SJSA1 (cell line): ENCODE measurements at regions not wholly inside any gene's neighbourhood (a gene's known extent, or its start where the extent isn't known, plus 50 kb on each side); places are given as distances from the start of the nearest gene placed in this dataset.

Experiments used
- DNase-seq, 2 experiments: peaks; one replicate each; pipeline ENCODE4 v3.0.0-alpha.2; 2015 to 2020; ENCODE audit warnings: low spot score in 2 of 2, low read depth in 1 of 2
- H3K27ac ChIP-seq: fragments of 250-450 bp; sonication (Bioruptor Pico); 2 replicates; pipeline ENCODE4 v1.5.1; 2020; ENCODE audit warnings: mild to moderate bottlenecking, moderate library complexity
- H3K27me3 ChIP-seq: fragments of 250-450 bp; sonication (Bioruptor Pico); replicated peaks from 2 replicates; pipeline ENCODE4 v1.5.1; 2020; ENCODE audit warnings: mild to moderate bottlenecking, moderate library complexity
- H3K36me3 ChIP-seq: fragments of 250-450 bp; sonication (Bioruptor Pico); 2 replicates; pipeline ENCODE4 v1.5.1; 2020; ENCODE audit warnings: mild to moderate bottlenecking
- H3K4me1 ChIP-seq: fragments of 250-450 bp; sonication (Bioruptor Pico); replicated peaks from 2 replicates; pipeline ENCODE4 v1.6.1; 2021; ENCODE audit warnings: mild to moderate bottlenecking
- H3K4me3 ChIP-seq: fragments of 250-450 bp; sonication (Bioruptor Pico); 2 replicates; pipeline ENCODE4 v1.5.1; 2020; ENCODE audit warnings: mild to moderate bottlenecking
- H3K9me3 ChIP-seq: fragments of 250-450 bp; sonication (Bioruptor Pico); replicated peaks from 2 replicates; pipeline ENCODE4 v1.5.1; 2020; ENCODE audit warnings: mild to moderate bottlenecking

DNA sequence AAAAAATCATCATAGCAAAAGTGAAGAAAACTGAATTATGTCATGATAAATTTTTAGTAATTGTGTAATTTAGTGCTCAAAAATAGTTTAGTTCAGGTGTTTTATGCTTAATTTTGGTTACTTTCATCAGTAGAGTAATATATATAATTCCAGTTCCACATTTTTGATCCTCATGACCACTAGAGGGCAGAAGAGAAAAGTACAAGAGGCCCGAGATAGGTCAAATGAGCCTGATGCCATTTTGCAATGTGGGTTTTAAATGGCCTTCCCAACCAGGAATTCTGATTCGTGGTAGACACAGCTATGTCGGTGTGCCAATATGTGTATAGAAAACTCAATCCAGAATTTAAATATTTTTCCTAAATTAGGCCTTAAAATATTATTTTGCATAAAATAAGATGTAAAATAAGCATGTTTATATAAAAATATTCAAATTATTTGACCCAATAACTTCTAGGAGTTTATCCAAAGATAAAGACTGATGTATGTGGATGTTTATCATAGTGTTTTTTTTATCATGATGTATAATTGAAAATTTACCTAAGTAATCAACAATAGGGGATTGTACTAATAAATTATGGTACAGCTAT, 159.7 kb upstream of the RPS6KA2 start:
- peak; percentile 23 to 42 for DNase-seq
- Histone ChIP-seq H3K4me3 (no peak overlapping the region), H3K4me1 (no peaks in the 10 kb centered on the region), H3K27me3 (no peaks in the 10 kb centered on the region), H3K9me3 (no peaks in the 10 kb centered on the region), H3K27ac (no peak overlapping the region), H3K36me3 (no peaks in the 10 kb centered on the region)

DNA sequence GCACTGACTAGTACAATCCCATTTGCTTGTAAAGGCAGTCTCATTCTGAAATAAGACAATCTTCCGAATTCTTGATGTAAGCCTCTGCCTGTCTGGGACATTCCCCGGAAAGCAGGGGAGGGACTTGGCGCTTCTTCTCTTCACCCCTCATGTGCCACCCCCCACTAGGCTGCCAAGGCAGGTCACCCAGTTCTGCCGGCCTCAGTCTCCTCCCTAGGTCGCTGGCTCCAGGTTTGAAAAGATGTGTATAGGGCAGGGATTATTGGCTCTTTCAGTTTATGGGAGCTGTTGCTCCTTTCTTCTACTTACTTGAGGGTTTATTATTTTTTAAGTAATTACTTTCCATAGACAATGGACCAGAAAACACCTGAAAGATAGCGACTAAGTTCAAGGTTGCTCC, 158.1 kb upstream of the RPS6KA2 start:
- Histone ChIP-seq H3K27ac (no peak overlapping the region), H3K4me3 (no peak overlapping the region), H3K4me1 (no peaks in the 10 kb centered on the region), H3K9me3 (no peaks in the 10 kb centered on the region), H3K36me3 (no peaks in the 10 kb centered on the region), H3K27me3 (no peaks in the 10 kb centered on the region)
- DNase-seq, result peak in 1 of 2 experiments; percentile 31

DNA sequence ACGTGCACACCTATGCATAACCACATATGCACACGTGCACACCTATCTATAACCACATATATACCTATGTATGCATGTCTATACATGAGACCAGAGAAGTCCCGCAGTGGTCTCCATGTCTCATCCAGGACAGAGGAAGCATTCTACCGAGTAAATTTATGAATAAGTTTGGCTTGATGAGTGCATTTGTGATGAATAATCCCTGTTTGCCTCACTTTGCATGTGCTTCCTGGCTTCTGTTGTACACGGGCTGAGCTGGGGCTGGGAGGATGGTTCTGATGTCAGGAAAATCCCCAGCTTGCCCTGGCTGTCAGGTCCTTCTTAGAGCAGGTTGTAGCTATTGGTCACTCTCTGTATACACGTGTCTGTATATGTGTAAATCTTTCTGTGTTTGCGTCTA, 157.6 kb upstream of the RPS6KA2 start:
- H3K27ac ChIP-seq, result no peak overlapping the region
- no peaks in the 10 kb centered on the region for H3K27me3 ChIP-seq
- H3K9me3 ChIP-seq, result no peaks in the 10 kb centered on the region
- peak in 1 of 2 experiments; percentile 8 for DNase-seq
- H3K36me3 ChIP-seq, result no peaks in the 10 kb centered on the region
- H3K4me3 ChIP-seq, result no peak overlapping the region
- H3K4me1 ChIP-seq, result no peaks in the 10 kb centered on the region

DNA sequence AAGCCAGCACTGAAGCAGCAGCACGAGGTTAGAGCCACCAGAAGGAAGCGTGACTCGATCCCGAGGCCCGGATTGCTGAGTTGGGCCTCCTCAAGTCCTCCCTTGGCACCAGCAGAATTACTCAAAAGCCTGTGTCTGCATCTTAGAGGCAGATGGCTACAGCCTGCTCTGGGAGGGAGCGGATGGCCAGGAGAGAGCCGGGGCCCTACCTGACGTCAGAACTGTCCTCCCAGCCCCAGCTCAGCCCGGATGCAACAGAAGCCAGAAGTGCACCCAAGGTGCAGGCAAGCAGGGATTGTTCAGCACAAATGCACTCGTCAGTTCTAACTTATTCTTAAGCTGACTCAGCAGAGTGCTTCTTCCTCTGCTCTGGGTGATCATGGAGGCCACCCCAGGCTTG, 155.5 kb upstream of the RPS6KA2 start:
- Histone ChIP-seq H3K4me3 (no peak overlapping the region), H3K36me3 (no peaks in the 10 kb centered on the region), H3K4me1 (no peaks in the 10 kb centered on the region), H3K27ac (no peak overlapping the region), H3K9me3 (no peaks in the 10 kb centered on the region), H3K27me3 (no peaks in the 10 kb centered on the region; the same call in 1 of the 2 replicates)
- peak in 1 of 2 experiments; percentile 22 for DNase-seq

- H3K36me3 ChIP-seq, result no peaks in the 10 kb centered on the region
- no peaks in the 10 kb centered on the region for H3K4me1 ChIP-seq
- no peaks in the 10 kb centered on the region; the same call in 1 of the 2 replicates for H3K27me3 ChIP-seq
- H3K4me3 ChIP-seq, result no peak overlapping the region
- peak in 1 of 2 experiments; percentile 32 for DNase-seq
- H3K9me3 ChIP-seq, result no peaks in the 10 kb centered on the region
- no peak overlapping the region for H3K27ac ChIP-seq
Measured at GRCh38 chr6:166781331-166781730, 154.3 kb upstream of the RPS6KA2 start.

GRCh38 chr6:166779963-166780683, 153.1 kb upstream of the RPS6KA2 start:
- no peaks in the 10 kb centered on the region; the same call in 1 of the 2 replicates for H3K27me3 ChIP-seq
- H3K27ac ChIP-seq, result no peak overlapping the region
- DNase-seq, result peak in 1 of 2 experiments; percentile 28
- no peaks in the 10 kb centered on the region for H3K9me3 ChIP-seq
- no peaks in the 10 kb centered on the region for H3K36me3 ChIP-seq
- H3K4me3 ChIP-seq, result no peak overlapping the region
- H3K4me1 ChIP-seq, result no peaks in the 10 kb centered on the region

GRCh38 chr6:166779381-166779780, 152.3 kb upstream of the RPS6KA2 start:
- peak in 1 of 2 experiments; percentile 28 for DNase-seq
- no peak overlapping the region for H3K27ac ChIP-seq
- H3K27me3 ChIP-seq, result no peaks in the 10 kb centered on the region; the same call in 1 of the 2 replicates
- H3K9me3 ChIP-seq, result no peaks in the 10 kb centered on the region
- H3K4me1 ChIP-seq, result no peaks in the 10 kb centered on the region
- no peak overlapping the region for H3K4me3 ChIP-seq
- H3K36me3 ChIP-seq, result no peaks in the 10 kb centered on the region

- H3K36me3 ChIP-seq, result no peaks in the 10 kb centered on the region
Measured at GRCh38 chr6:166778776-166779175, 151.7 kb upstream of the RPS6KA2 start.

DNA sequence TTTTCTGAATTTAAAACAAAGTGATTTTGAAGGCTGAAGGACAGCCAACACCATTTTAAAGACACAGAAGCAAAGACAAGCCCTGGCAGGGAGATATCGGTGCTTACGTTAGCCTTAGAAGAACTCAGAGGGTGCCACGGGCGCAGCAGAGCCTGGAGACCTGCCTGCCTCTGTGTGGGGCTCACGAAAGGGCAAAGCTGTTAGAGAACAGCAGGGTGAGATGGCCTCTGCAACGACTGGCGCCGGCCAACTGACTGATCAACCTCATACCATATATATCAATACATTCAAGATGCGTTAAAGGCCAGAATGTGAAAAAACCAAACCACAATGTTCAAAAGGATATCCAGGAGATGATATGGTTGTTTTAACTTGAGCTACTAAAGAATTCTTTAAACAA, 151.0 kb upstream of the RPS6KA2 start:
- Histone ChIP-seq H3K4me1 (no peaks in the 10 kb centered on the region), H3K27me3 (no peaks in the 10 kb centered on the region; the same call in 1 of the 2 replicates), H3K27ac (no peak overlapping the region), H3K9me3 (no peaks in the 10 kb centered on the region), H3K36me3 (no peaks in the 10 kb centered on the region), H3K4me3 (no peak overlapping the region)
- peak in 1 of 2 experiments; percentile 27 for DNase-seq

More at GRCh38 chr6:166778776-166779175, 151.7 kb upstream of the RPS6KA2 start:
- H3K27me3 ChIP-seq, result no peaks in the 10 kb centered on the region; the same call in 1 of the 2 replicates
- no peak overlapping the region for H3K27ac ChIP-seq
- no peaks in the 10 kb centered on the region for H3K9me3 ChIP-seq
- H3K4me1 ChIP-seq, result no peaks in the 10 kb centered on the region
- no peak overlapping the region for H3K4me3 ChIP-seq
- DNase-seq, result peak in 1 of 2 experiments; percentile 21

DNA sequence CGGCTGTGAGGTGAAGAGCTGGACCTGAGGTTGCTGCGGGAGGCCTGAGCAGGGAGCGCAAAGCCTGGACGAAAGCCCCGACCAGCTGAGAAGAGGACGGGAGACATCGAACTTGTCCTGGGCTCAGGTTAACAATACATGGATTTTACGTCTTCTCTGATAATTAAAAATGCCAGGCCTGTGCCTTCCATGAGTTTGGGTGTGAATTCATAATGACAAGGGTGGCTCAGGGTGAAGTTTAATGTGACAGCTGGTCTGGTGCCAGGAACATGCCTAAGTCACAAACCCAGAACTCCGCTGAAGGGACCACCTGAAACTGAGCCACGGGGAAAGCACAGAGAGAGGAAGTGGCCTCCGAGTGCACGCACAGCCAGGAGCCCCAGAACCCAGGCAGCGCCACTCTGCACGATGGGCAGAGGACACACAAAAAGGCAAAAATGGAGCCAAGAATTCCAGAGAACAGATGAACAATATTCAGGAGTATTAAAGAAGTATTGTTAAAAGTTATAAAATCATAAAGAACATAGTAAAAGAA, 150.1 kb upstream of the RPS6KA2 start:
- no peak overlapping the region for H3K27ac ChIP-seq
- no peaks in the 10 kb centered on the region for H3K9me3 ChIP-seq
- H3K4me3 ChIP-seq, result no peak overlapping the region

GRCh38 chr6:166776571-166776970, 149.5 kb upstream of the RPS6KA2 start:
- H3K27ac ChIP-seq, result no peak overlapping the region
- peak in 1 of 2 experiments; percentile 25 for DNase-seq

More for the DNA sequence above, 150.1 kb upstream of the RPS6KA2 start:
- peak in 1 of 2 experiments; percentile 23 for DNase-seq
- Histone ChIP-seq H3K36me3 (no peaks in the 10 kb centered on the region), H3K27me3 (no peaks in the 10 kb centered on the region; the same call in 1 of the 2 replicates), H3K4me1 (no peaks in the 10 kb centered on the region)

DNA sequence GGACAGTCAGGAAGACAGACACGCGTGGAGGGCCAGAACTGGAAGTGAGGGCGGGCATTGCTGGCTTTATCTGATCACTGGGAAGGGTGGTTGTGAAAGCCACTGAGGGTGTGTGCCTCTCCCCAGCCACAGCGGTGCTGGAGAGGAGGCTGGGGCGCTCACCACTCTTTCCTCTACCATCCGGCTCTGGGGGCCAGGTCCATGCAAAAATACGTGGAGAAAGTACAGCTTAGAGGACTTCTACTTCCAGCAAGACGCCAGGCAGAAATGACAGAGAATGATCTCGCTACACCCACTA, 148.8 kb upstream of the RPS6KA2 start:
- H3K27ac ChIP-seq, result no peak overlapping the region
- no peaks in the 10 kb centered on the region for H3K4me1 ChIP-seq
- H3K4me3 ChIP-seq, result no peak overlapping the region
- no peak for DNase-seq
- no peaks in the 10 kb centered on the region; the same call in 1 of the 2 replicates for H3K27me3 ChIP-seq
- H3K9me3 ChIP-seq, result no peaks in the 10 kb centered on the region
- no peaks in the 10 kb centered on the region for H3K36me3 ChIP-seq

More at GRCh38 chr6:166776571-166776970, 149.5 kb upstream of the RPS6KA2 start:
- H3K9me3 ChIP-seq, result no peaks in the 10 kb centered on the region
- no peak overlapping the region for H3K4me3 ChIP-seq
- H3K36me3 ChIP-seq, result no peaks in the 10 kb centered on the region
- H3K27me3 ChIP-seq, result no peaks in the 10 kb centered on the region; the same call in 1 of the 2 replicates
- no peaks in the 10 kb centered on the region for H3K4me1 ChIP-seq

- no peaks in the 10 kb centered on the region; the same call in 1 of the 2 replicates for H3K27me3 ChIP-seq
- DNase-seq, result peak; percentile 39 to 58
- H3K4me3 ChIP-seq, result no peak overlapping the region
- no peaks in the 10 kb centered on the region for H3K36me3 ChIP-seq
- no peaks in the 10 kb centered on the region for H3K4me1 ChIP-seq
- H3K9me3 ChIP-seq, result no peaks in the 10 kb centered on the region
- no peak overlapping the region for H3K27ac ChIP-seq
Measured at GRCh38 chr6:166775180-166775922, 148.3 kb upstream of the RPS6KA2 start.
